Stomach (tissue), 8 donors: ENCODE measurements at regions not wholly inside any gene's neighbourhood (a gene's known extent, or its start where the extent isn't known, plus 50 kb on each side); places are given as distances from the start of the nearest gene placed in this dataset.
A peak's percentile ranks its signal among the peaks of the same experiment; 100 is the strongest.

ENCODE experiments used
- DNase-seq, 2 donors: peaks; one replicate each; pipeline versions ENCODE4 v3.0.0 to v3.0.0-alpha.2; 2013 to 2019
- H3K27ac ChIP-seq, 5 donors: fragments of 200-600 bp in 4 of 5; sonication (generic) in 4 of 5; one replicate each; pipeline ENCODE4 v1.5.1; 2013 to 2019; ENCODE audit warnings: mild to moderate bottlenecking in 1 of 5, moderate library complexity in 1 of 5
- H3K27me3 ChIP-seq, 3 donors: fragments of 200-600 bp; sonication (generic); one replicate each; pipeline ENCODE4 v1.5.1; 2017 to 2019; ENCODE audit warnings: mixed run types in 1 of 3
- H3K36me3 ChIP-seq, 4 donors: fragments of 200-600 bp; sonication (generic); 1 replicate in 3 of 4; 2 replicates in 1 of 4; pipeline ENCODE4 v1.5.1; 2016 to 2019
- H3K4me1 ChIP-seq, 4 donors: fragments of 200-600 bp; sonication (generic); one replicate each; pipeline ENCODE4 v1.5.1; 2016 to 2019
- H3K4me3 ChIP-seq, 4 donors: fragments of 200-600 bp; sonication (generic) in 3 of 4; one replicate each; pipeline ENCODE4 v1.5.1; 2016 to 2019; ENCODE audit warnings: mild to moderate bottlenecking in 1 of 4
- H3K9me3 ChIP-seq, 4 donors: fragments of 200-600 bp; sonication (generic); one replicate each; pipeline ENCODE4 v1.5.1; 2016 to 2019
- CTCF ChIP-seq, 7 experiments: fragments of 450-650 bp in 4 of 7; fragments of 200-600 bp in 3 of 7; sonication (generic) in 3 of 7; IDR thresholded peaks; one replicate each; pipeline ENCODE4 v1.5.1; 2016 to 2019; ENCODE audit warnings: antibody characterized with exemption in 7 of 7, control low read depth in 2 of 7, mild to moderate bottlenecking in 1 of 7
- EP300 ChIP-seq: sonication (generic); formaldehyde crosslinking; IDR thresholded peaks from one replicate; pipeline ENCODE4 v1.6.1; 2017; ENCODE audit warnings: antibody characterized with exemption
- POLR2A ChIP-seq, 4 donors: fragments of 450-650 bp; IDR thresholded peaks; one replicate each; pipeline ENCODE4 v1.6.1; 2016; ENCODE audit warnings: antibody characterized with exemption in 4 of 4, control low read depth in 2 of 4, mild to moderate bottlenecking in 1 of 4, moderate library complexity in 1 of 4
- POLR2AphosphoS5 ChIP-seq, 3 donors: sonication (generic); formaldehyde crosslinking; IDR thresholded peaks; one replicate each; pipeline ENCODE4 v1.6.1; 2016; ENCODE audit warnings: antibody characterized with exemption in 3 of 3
- WGBS, 5 donors: extraction: QIAGEN DNeasy Blood & Tissue Kit in 3 of 5; methylation state at CpG; one replicate each; pipeline versions ENCODE4 v1.1.5 to v1.1.7; 2013 to 2018; 5-methylcytosine and 5-hydroxymethylcytosine counted together
- intact Hi-C: fragments of 100-400 bp; cut with DNase I; formaldehyde crosslinking; loops from one replicate; pipeline ENCODE4 v1.15.1; 2023; ENCODE audit warnings: low total_unique reads
- donor health status: healthy with polysubstance abuse.
- donor health status: Bipolar disorder and iron deficiency.
- donor health status: healthy.

GRCh38 chr5:93359296-93359959, 221.6 kb downstream of the NR2F1-AS1 start:
- no peaks in the 10 kb centered on the region for H3K36me3 ChIP-seq
- no peaks in the 10 kb centered on the region for H3K27me3 ChIP-seq
- no peak for TF ChIP-seq CTCF (IDR thresholded peaks at IDR 0.05)
- no peak for TF ChIP-seq POLR2A (IDR thresholded peaks at IDR 0.05)
- TF ChIP-seq EP300, result no peak
- TF ChIP-seq POLR2AphosphoS5 (IDR thresholded peaks at IDR 0.05), result no peak
- no peak overlapping the region for H3K4me3 ChIP-seq
- WGBS, 5 donors, result 51 to 64% (median 58%) methylated on average over 9 of the region's 9 CpGs
- peak overlapping the region in 1 of 5 donors; percentile 16 for H3K27ac ChIP-seq
- H3K4me1 ChIP-seq, result no peaks in the 10 kb centered on the region
- DNase-seq, result peak in 1 of 2 donors; percentile 67
- no peaks in the 10 kb centered on the region for H3K9me3 ChIP-seq
- intact Hi-C loops, result no loop called here

- TF ChIP-seq CTCF (IDR thresholded peaks at IDR 0.05) (no peak), POLR2A (IDR thresholded peaks at IDR 0.05) (no peak), EP300 (no peak), POLR2AphosphoS5 (IDR thresholded peaks at IDR 0.05) (no peak)
- Histone ChIP-seq H3K27me3 (no peaks in the 10 kb centered on the region), H3K27ac (no peak overlapping the region), H3K9me3 (no peaks in the 10 kb centered on the region), H3K4me3 (no peak overlapping the region), H3K36me3 (no peaks in the 10 kb centered on the region), H3K4me1 (no peaks in the 10 kb centered on the region)
- 36 to 47% (median 45%) methylated on average over 1 of the region's 1 CpG for WGBS, 5 donors
- intact Hi-C loops, result no loop called here
- DNase-seq, result no peak
Observed at GRCh38 chr5:93358176-93358575, 222.8 kb downstream of the NR2F1-AS1 start.

- H3K27ac ChIP-seq, result no peak overlapping the region
- no peaks in the 10 kb centered on the region for H3K36me3 ChIP-seq
- WGBS, 5 donors, result 58 to 82% (median 72%) methylated on average over 1 of the region's 1 CpG
- H3K27me3 ChIP-seq, result no peaks in the 10 kb centered on the region
- intact Hi-C loops, result no loop called here
- no peak overlapping the region for H3K4me3 ChIP-seq
- no peak for TF ChIP-seq CTCF (IDR thresholded peaks at IDR 0.05)
- no peak for TF ChIP-seq POLR2AphosphoS5 (IDR thresholded peaks at IDR 0.05)
- TF ChIP-seq EP300, result no peak
- H3K4me1 ChIP-seq, result no peaks in the 10 kb centered on the region
- DNase-seq, result no peak
- H3K9me3 ChIP-seq, result no peaks in the 10 kb centered on the region
Observed at GRCh38 chr5:93357686-93358085, 223.3 kb downstream of the NR2F1-AS1 start.

- TF ChIP-seq CTCF (IDR thresholded peaks at IDR 0.05) (no peak), POLR2A (IDR thresholded peaks at IDR 0.05) (no peak), POLR2AphosphoS5 (IDR thresholded peaks at IDR 0.05) (no peak), EP300 (no peak)
- H3K27ac ChIP-seq, result no peak overlapping the region
- 82 to 87% (median 84%) methylated on average over 8 of the region's 8 CpGs for WGBS, 5 donors
Observed at GRCh38 chr5:93355691-93356090, 225.3 kb downstream of the NR2F1-AS1 start.

More at GRCh38 chr5:93355691-93356090, 225.3 kb downstream of the NR2F1-AS1 start:
- H3K4me1 ChIP-seq, result no peaks in the 10 kb centered on the region
- no peak for DNase-seq
- H3K4me3 ChIP-seq, result no peak overlapping the region
- no peaks in the 10 kb centered on the region for H3K27me3 ChIP-seq
- H3K9me3 ChIP-seq, result no peaks in the 10 kb centered on the region
- H3K36me3 ChIP-seq, result no peaks in the 10 kb centered on the region
- intact Hi-C loops, result no loop called here
